ENCODE measurements at regions not wholly inside any gene's neighbourhood (a gene's known extent, or its start where the extent isn't known, plus 50 kb on each side); places are given as distances from the start of the nearest gene placed in this dataset.

DNA sequence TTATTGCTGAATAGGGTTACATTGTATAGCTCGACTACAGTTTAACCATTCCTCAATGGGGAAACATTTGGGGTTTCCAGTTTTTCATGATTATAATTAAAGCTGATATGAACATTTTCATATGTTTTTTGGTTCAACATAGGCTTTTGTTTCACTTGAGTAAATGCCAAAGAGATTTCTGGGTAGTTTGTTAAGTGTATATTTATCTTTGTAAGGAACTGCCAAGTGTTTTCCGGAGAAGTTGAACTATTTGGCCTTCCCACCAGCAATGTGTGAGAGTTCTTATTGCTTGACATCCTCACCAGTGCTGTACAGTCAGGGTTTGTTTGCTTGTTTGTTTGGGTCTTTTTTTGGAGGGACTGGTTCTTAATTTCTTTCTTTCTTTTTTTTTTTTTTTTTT lies 83.7 kb upstream of the RALY start:
- Histone ChIP-seq H3K9me3 (ENCODE audit: control insufficient read depth, insufficient read depth, low read length) (no peaks in the 10 kb centered on the region), H4K20me1 (ENCODE audit: insufficient read depth, low read length) (no peaks in the 10 kb centered on the region), H3K9me1 (ENCODE audit: insufficient read depth, low read length) (0 out of 2 replicates have a peak, but pooled peaks cover 3% of the 10 kb centered on the region), H4K5ac (ENCODE audit: low read depth, low read length) (peak overlapping the region; percentile 11; the same call in 1 of the 2 replicates), H4K8ac (ENCODE audit: low read depth in 2 of 2, low read length in 2 of 2) (peak overlapping the region; percentile 27 to 84), H3K4me1 (ENCODE audit: control insufficient read depth, insufficient read depth, low read length) (peaks cover 28% of the 10 kb centered on the region), H4K91ac (ENCODE audit: insufficient read depth, low read depth, low read length) (peak overlapping the region; percentile 53; the same call in 1 of the 2 replicates), H3K36me3 (ENCODE audit: control insufficient read depth, insufficient read depth, low read length) (no peaks in the 10 kb centered on the region), H2BK20ac (ENCODE audit: low read depth, low read length) (peak overlapping the region; percentile 65), H3K14ac (replicated peaks; ENCODE audit: low read depth, low read length) (peak overlapping the region; percentile 76), H3K18ac (ENCODE audit: low read depth, low read length) (peak overlapping the region; percentile 47; the same call in 1 of the 2 replicates), H2BK120ac (ENCODE audit: low read depth, low read length) (peak overlapping the region; percentile 80), H3K27ac (ENCODE audit: insufficient read depth, low read length) (peak overlapping the region; percentile 55; the same call in 1 of the 2 replicates), H3K4me2 (ENCODE audit: low read depth, low read length) (peak overlapping the region; percentile 13; the same call in 1 of the 2 replicates), H3K4ac (ENCODE audit: low read depth, low read length) (peak overlapping the region; percentile 76; the same call in 1 of the 2 replicates), H2BK5ac (ENCODE audit: low read depth, low read length, poor library complexity, severe bottlenecking) (peak overlapping the region; percentile 94), H3K9ac (ENCODE audit: low read depth, low read length) (no peak overlapping the region), H3K23ac (ENCODE audit: low read depth, low read length) (peak overlapping the region; percentile 28; the same call in 1 of the 2 replicates), H3K4me3 (ENCODE audit: insufficient read depth, low read depth, low read length) (no peak overlapping the region), H2AFZ (replicated peaks; ENCODE audit: low read length, poor library complexity) (no peak overlapping the region), H3K27me3 (ENCODE audit: control insufficient read depth, insufficient read depth, low read length) (no peaks in the 10 kb centered on the region; the same call in 1 of the 2 replicates), H3K56ac (ENCODE audit: extremely low read depth, insufficient read depth, low read length) (0 out of 2 replicates have a peak overlapping the region, but pooled peaks have one; percentile 25), H2AK9ac (replicated peaks; ENCODE audit: low read depth, low read length, poor library complexity) (no peak overlapping the region), H2BK15ac (ENCODE audit: low read depth, low read length) (peak overlapping the region; percentile 55; the same call in 1 of the 3 replicates), H2AK5ac (ENCODE audit: low read depth, low read length) (0 out of 2 replicates have a peak overlapping the region, but pooled peaks have one; percentile 48), H3K79me1 (ENCODE audit: low read depth in 1 of 2, low read length in 2 of 2) (no peaks in the 10 kb centered on the region)
- in situ Hi-C loops (cut with MboI; ENCODE audit: low sequenced_read_pairs) = no loop called here
- no TSS peak for BruUV-seq (replicated peaks)
- WGBS, 2 experiments (ENCODE audit: extremely low coverage in 2 of 2, insufficient read length in 1 of 2) = no CpG with 5 or more reads among the region's 2 CpGs
- ChIA-PET POLR2A (ENCODE audit: unreplicated experiment) (no interaction called here), CTCF (interaction anchor here (0.7 kb wide), 1 partner anchor 23 kb away, joined by 3 read pairs; no protein-coding TSS in a partner anchor)
- ATAC-seq (ENCODE audit: low read depth) (peak; percentile 24; the same call in 1 of the 2 replicates), DNase-seq (peak; percentile 71)
- TF ChIP-seq RAD21 (IDR thresholded peaks at IDR 0.05; ENCODE audit: low read length) (no peak), MAZ (IDR thresholded peaks at IDR 0.05; ENCODE audit: borderline replicate concordance, low read depth, low read length) (no peak), MAFK (IDR thresholded peaks at IDR 0.05; ENCODE audit: low read depth, low read length) (no peak), SMC3 (IDR thresholded peaks at IDR 0.05; ENCODE audit: low read depth, low read length) (no peak), RCOR1 (IDR thresholded peaks at IDR 0.05; ENCODE audit: insufficient replicate concordance, low read length) (no peak), MXI1 (IDR thresholded peaks at IDR 0.05; ENCODE audit: borderline replicate concordance, low read depth, low read length) (no peak), CEBPB (IDR thresholded peaks at IDR 0.05; ENCODE audit: low read depth, low read length) (no peak), CHD1 (IDR thresholded peaks at IDR 0.05; ENCODE audit: low read depth, low read length) (no peak), NFE2L2 (IDR thresholded peaks at IDR 0.05; ENCODE audit: low read depth, low read length) (no peak), FOS (IDR thresholded peaks at IDR 0.05; ENCODE audit: low read depth, low read length) (no peak), BHLHE40 (IDR thresholded peaks at IDR 0.05; ENCODE audit: low read depth, low read length) (no peak)
- TF ChIP-seq, protein P1, sequence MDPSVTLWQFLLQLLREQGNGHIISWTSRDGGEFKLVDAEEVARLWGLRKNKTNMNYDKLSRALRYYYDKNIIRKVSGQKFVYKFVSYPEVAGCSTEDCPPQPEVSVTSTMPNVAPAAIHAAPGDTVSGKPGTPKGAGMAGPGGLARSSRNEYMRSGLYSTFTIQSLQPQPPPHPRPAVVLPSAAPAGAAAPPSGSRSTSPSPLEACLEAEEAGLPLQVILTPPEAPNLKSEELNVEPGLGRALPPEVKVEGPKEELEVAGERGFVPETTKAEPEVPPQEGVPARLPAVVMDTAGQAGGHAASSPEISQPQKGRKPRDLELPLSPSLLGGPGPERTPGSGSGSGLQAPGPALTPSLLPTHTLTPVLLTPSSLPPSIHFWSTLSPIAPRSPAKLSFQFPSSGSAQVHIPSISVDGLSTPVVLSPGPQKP (IDR thresholded peaks at IDR 0.05; ENCODE audit: borderline replicate concordance, low read depth, low read length) = no peak
- TF ChIP-seq, protein P2, sequence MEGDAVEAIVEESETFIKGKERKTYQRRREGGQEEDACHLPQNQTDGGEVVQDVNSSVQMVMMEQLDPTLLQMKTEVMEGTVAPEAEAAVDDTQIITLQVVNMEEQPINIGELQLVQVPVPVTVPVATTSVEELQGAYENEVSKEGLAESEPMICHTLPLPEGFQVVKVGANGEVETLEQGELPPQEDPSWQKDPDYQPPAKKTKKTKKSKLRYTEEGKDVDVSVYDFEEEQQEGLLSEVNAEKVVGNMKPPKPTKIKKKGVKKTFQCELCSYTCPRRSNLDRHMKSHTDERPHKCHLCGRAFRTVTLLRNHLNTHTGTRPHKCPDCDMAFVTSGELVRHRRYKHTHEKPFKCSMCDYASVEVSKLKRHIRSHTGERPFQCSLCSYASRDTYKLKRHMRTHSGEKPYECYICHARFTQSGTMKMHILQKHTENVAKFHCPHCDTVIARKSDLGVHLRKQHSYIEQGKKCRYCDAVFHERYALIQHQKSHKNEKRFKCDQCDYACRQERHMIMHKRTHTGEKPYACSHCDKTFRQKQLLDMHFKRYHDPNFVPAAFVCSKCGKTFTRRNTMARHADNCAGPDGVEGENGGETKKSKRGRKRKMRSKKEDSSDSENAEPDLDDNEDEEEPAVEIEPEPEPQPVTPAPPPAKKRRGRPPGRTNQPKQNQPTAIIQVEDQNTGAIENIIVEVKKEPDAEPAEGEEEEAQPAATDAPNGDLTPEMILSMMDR (conservative IDR thresholded peaks at IDR 0.05; ENCODE audit: low read depth, low read length) = no peak
- dilution Hi-C loops (cut with HindIII; ENCODE audit: low sequenced_read_pairs, unreplicated experiment) = no loop called here
- intact Hi-C loops (cut with micrococcal nuclease) = no loop called here
